ENCODE measurements at regions not wholly inside any gene's neighbourhood (a gene's known extent, or its start where the extent isn't known, plus 50 kb on each side); places are given as distances from the start of the nearest gene placed in this dataset.

GRCh38 chr13:27005976-27006518 is 165.6 kb downstream of the USP12 start:
- TF ChIP-seq CTCF (IDR thresholded peaks at IDR 0.05): no peak
- no peak for TF ChIP-seq POLR2A (IDR thresholded peaks at IDR 0.05)

All from breast epithelium (tissue), 3 donors.